Body of pancreas (tissue), 4 donors: ENCODE measurements at regions not wholly inside any gene's neighbourhood (a gene's known extent, or its start where the extent isn't known, plus 50 kb on each side); places are given as distances from the start of the nearest gene placed in this dataset.

Experiments
- POLR2A ChIP-seq, 3 donors: fragments of 450-650 bp; IDR thresholded peaks; one replicate each; pipeline ENCODE4 v1.6.1; 2016; ENCODE audit warnings: antibody characterized with exemption in 3 of 3, mild to moderate bottlenecking in 2 of 3
- TF ChIP-seq, protein P1 (sequence below), 7 experiments: fragments of 450-650 bp in 4 of 7; fragments of 200-600 bp in 3 of 7; sonication (generic) in 3 of 7; IDR thresholded peaks; one replicate each; pipeline ENCODE4 v1.5.1; 2016 to 2019; ENCODE audit warnings: antibody characterized with exemption in 7 of 7

DNA sequence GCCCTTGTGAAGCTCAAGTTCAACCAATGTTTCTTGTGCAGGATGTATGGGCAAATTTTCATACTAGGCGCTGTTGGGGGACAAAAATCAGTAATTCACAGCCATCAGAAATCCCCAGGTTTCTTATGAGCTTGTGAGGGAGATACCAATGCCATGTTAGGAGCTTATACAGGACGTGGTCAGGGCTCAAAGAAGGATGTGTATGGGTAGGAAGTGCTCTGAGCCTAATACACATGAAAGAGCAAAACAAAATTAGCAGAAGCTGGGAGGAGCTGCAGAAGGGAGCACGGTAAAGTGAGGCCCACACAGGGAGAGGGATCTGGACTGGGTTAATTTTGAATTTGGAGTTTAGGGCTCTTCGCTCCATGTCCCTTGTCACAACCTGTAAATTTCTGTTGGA lies 114.6 kb upstream of the MAP3K1 start:
- no peak for TF ChIP-seq POLR2A (IDR thresholded peaks at IDR 0.05)
- TF ChIP-seq, protein P1, sequence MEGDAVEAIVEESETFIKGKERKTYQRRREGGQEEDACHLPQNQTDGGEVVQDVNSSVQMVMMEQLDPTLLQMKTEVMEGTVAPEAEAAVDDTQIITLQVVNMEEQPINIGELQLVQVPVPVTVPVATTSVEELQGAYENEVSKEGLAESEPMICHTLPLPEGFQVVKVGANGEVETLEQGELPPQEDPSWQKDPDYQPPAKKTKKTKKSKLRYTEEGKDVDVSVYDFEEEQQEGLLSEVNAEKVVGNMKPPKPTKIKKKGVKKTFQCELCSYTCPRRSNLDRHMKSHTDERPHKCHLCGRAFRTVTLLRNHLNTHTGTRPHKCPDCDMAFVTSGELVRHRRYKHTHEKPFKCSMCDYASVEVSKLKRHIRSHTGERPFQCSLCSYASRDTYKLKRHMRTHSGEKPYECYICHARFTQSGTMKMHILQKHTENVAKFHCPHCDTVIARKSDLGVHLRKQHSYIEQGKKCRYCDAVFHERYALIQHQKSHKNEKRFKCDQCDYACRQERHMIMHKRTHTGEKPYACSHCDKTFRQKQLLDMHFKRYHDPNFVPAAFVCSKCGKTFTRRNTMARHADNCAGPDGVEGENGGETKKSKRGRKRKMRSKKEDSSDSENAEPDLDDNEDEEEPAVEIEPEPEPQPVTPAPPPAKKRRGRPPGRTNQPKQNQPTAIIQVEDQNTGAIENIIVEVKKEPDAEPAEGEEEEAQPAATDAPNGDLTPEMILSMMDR (IDR thresholded peaks at IDR 0.05) = no peak
